ENCODE measurements at regions not wholly inside any gene's neighbourhood (a gene's known extent, or its start where the extent isn't known, plus 50 kb on each side); places are given as distances from the start of the nearest gene placed in this dataset.

DNA sequence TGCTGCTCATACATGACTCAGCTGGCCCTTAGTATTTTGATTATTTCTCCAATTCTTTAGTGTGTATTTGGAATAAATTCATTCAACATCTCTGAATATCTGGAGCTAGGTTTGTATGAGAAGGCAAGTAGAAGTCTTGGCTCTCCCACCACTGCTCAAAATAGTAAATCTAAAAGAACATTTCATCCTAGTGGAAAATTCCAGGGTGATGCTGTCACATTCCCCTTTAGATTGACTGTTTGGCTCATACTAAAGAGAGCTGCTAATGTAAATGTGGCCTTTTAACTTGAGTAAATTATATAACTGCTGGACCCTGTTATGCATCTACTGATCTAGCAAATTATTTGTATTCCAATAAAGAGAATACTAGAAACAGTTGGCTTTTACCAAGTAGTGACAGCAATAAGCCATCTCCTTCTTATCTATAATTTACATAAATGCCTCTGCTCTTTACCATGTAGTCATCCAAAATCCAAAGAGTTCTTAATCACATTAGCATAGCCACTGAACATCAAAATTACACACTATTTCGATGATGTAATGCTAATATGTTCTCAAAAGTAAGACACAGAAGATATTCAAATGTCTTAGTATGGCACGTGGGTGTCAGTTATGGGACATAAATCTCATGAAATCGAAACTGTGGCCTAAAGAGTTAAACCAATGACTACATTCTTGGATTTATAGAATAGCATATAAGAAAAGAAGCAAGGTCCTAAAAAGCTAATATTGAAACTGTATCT lies 86.9 kb upstream of the KCND2 start:
- H3K27ac ChIP-seq (ENCODE audit: low read depth, low read length), result no peak overlapping the region
- no peaks in the 10 kb centered on the region for H3K9me3 ChIP-seq (ENCODE audit: insufficient read depth, low read length)
- no peaks in the 10 kb centered on the region for H3K36me3 ChIP-seq (ENCODE audit: low read length)
- no peak overlapping the region for H3K9ac ChIP-seq (ENCODE audit: low read length)
- no peaks in the 10 kb centered on the region for H3K9me2 ChIP-seq (replicated peaks; ENCODE audit: insufficient read depth, low read length)
- H3K27me3 ChIP-seq (ENCODE audit: low read length), result no peaks in the 10 kb centered on the region
- no peaks in the 10 kb centered on the region for H3K79me2 ChIP-seq (ENCODE audit: insufficient read depth, low read length)
- H3K4me3 ChIP-seq (ENCODE audit: insufficient read depth, low read length, poor library complexity, severe bottlenecking), result no peak overlapping the region
- H3F3A ChIP-seq (ENCODE audit: insufficient read depth), result no peaks in the 10 kb centered on the region
- H3K4me2 ChIP-seq (ENCODE audit: low read depth, low read length, poor library complexity, severe bottlenecking), result no peak overlapping the region
- TF ChIP-seq, protein P1, sequence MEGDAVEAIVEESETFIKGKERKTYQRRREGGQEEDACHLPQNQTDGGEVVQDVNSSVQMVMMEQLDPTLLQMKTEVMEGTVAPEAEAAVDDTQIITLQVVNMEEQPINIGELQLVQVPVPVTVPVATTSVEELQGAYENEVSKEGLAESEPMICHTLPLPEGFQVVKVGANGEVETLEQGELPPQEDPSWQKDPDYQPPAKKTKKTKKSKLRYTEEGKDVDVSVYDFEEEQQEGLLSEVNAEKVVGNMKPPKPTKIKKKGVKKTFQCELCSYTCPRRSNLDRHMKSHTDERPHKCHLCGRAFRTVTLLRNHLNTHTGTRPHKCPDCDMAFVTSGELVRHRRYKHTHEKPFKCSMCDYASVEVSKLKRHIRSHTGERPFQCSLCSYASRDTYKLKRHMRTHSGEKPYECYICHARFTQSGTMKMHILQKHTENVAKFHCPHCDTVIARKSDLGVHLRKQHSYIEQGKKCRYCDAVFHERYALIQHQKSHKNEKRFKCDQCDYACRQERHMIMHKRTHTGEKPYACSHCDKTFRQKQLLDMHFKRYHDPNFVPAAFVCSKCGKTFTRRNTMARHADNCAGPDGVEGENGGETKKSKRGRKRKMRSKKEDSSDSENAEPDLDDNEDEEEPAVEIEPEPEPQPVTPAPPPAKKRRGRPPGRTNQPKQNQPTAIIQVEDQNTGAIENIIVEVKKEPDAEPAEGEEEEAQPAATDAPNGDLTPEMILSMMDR (IDR thresholded peaks at IDR 0.05; ENCODE audit: insufficient read depth, low read length, poor library complexity, severe bottlenecking), result no peak
- TF ChIP-seq EZH2phosphoT487 (conservative IDR thresholded peaks at IDR 0.05; ENCODE audit: low read length), result no peak
- H2AFZ ChIP-seq (ENCODE audit: low read depth, low read length, severe bottlenecking), result no peak overlapping the region
- H4K20me1 ChIP-seq (ENCODE audit: low read depth, low read length), result no peaks in the 10 kb centered on the region

- H3K27me3 ChIP-seq (ENCODE audit: low read length), result no peaks in the 10 kb centered on the region
- no peaks in the 10 kb centered on the region for H4K20me1 ChIP-seq (ENCODE audit: low read depth, low read length)
- no peak overlapping the region for H3K9ac ChIP-seq (ENCODE audit: low read length)
- H3F3A ChIP-seq (ENCODE audit: insufficient read depth), result no peaks in the 10 kb centered on the region
- H3K9me2 ChIP-seq (replicated peaks; ENCODE audit: insufficient read depth, low read length), result no peaks in the 10 kb centered on the region
- no peak overlapping the region for H3K4me3 ChIP-seq (ENCODE audit: insufficient read depth, low read length, poor library complexity, severe bottlenecking)
- H3K4me2 ChIP-seq (ENCODE audit: low read depth, low read length, poor library complexity, severe bottlenecking), result no peak overlapping the region
- TF ChIP-seq, protein P1 (IDR thresholded peaks at IDR 0.05; ENCODE audit: insufficient read depth, low read length, poor library complexity, severe bottlenecking), result no peak
- TF ChIP-seq EZH2phosphoT487 (conservative IDR thresholded peaks at IDR 0.05; ENCODE audit: low read length), result no peak
- H3K79me2 ChIP-seq (ENCODE audit: insufficient read depth, low read length), result no peaks in the 10 kb centered on the region
- no peak overlapping the region for H2AFZ ChIP-seq (ENCODE audit: low read depth, low read length, severe bottlenecking)
- no peaks in the 10 kb centered on the region for H3K36me3 ChIP-seq (ENCODE audit: low read length)
- H3K27ac ChIP-seq (ENCODE audit: low read depth, low read length), result no peak overlapping the region
- no peaks in the 10 kb centered on the region for H3K9me3 ChIP-seq (ENCODE audit: insufficient read depth, low read length)
Measured at GRCh38 chr7:120186688-120187087, 86.3 kb upstream of the KCND2 start.

DNA sequence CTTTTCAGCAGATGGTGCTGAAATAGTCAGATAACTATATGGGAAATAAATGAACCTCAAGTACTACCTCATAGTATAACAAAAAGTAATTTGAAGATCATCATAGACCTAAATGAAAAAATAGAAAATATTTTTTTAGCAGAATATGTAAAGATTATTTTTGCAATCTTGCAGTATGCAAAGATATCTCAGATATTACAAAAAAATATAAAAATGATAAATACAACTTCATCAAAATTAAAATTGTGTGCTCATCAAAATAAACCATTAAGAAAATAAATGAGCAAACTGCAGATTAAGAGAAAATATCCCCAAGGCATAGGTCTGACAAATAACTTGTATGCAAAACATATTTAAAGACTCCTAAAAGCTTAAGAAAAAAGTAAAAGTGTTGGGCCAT lies 83.4 kb upstream of the KCND2 start:
- no peaks in the 10 kb centered on the region for H3K9me3 ChIP-seq (ENCODE audit: insufficient read depth, low read length)
- H4K20me1 ChIP-seq (ENCODE audit: low read depth, low read length), result no peaks in the 10 kb centered on the region
- H3K79me2 ChIP-seq (ENCODE audit: insufficient read depth, low read length), result no peaks in the 10 kb centered on the region
- no peak overlapping the region for H3K27ac ChIP-seq (ENCODE audit: low read depth, low read length)
- no peak overlapping the region for H3K9ac ChIP-seq (ENCODE audit: low read length)
- H2AFZ ChIP-seq (ENCODE audit: low read depth, low read length, severe bottlenecking), result no peak overlapping the region
- no peaks in the 10 kb centered on the region for H3K36me3 ChIP-seq (ENCODE audit: low read length)
- no peaks in the 10 kb centered on the region for H3K9me2 ChIP-seq (replicated peaks; ENCODE audit: insufficient read depth, low read length)
- TF ChIP-seq EZH2phosphoT487 (conservative IDR thresholded peaks at IDR 0.05; ENCODE audit: low read length), result no peak
- TF ChIP-seq, protein P1 (IDR thresholded peaks at IDR 0.05; ENCODE audit: insufficient read depth, low read length, poor library complexity, severe bottlenecking), result no peak
- H3K27me3 ChIP-seq (ENCODE audit: low read length), result no peaks in the 10 kb centered on the region
- H3F3A ChIP-seq (ENCODE audit: insufficient read depth), result no peaks in the 10 kb centered on the region
- no peak overlapping the region for H3K4me2 ChIP-seq (ENCODE audit: low read depth, low read length, poor library complexity, severe bottlenecking)
- no peak overlapping the region for H3K4me3 ChIP-seq (ENCODE audit: insufficient read depth, low read length, poor library complexity, severe bottlenecking)
